Adrenal gland (tissue), 5 donors: ENCODE measurements at regions not wholly inside any gene's neighbourhood (a gene's known extent, or its start where the extent isn't known, plus 50 kb on each side); places are given as distances from the start of the nearest gene placed in this dataset.

Experiments used
- CTCF ChIP-seq, 6 experiments: fragments of 450-650 bp in 4 of 6; fragments of 200-600 bp in 2 of 6; sonication (generic) in 1 of 6; IDR thresholded peaks; 1 replicate in 5 of 6; 2 replicates in 1 of 6; pipeline versions ENCODE4 v1.5.1 to v1.8.0; 2016 to 2021; ENCODE audit warnings: antibody characterized with exemption in 6 of 6, mild to moderate bottlenecking in 2 of 6, moderate library complexity in 1 of 6
- POLR2A ChIP-seq, 2 donors: fragments of 450-650 bp; IDR thresholded peaks; one replicate each; pipeline ENCODE4 v1.6.1; 2017; ENCODE audit warnings: antibody characterized with exemption in 2 of 2, mild to moderate bottlenecking in 2 of 2, moderate library complexity in 1 of 2
- donor health status: DM: no; HTN: no; CAD: no.

- no peak for TF ChIP-seq CTCF (IDR thresholded peaks at IDR 0.05)
- no peak for TF ChIP-seq POLR2A (IDR thresholded peaks at IDR 0.05)
Measured at GRCh38 chr2:183243758-183244157, 119.5 kb downstream of the NUP35 start.
